Nucleus accumbens (tissue), 56 donors: ENCODE measurements at regions not wholly inside any gene's neighbourhood (a gene's known extent, or its start where the extent isn't known, plus 50 kb on each side); places are given as distances from the start of the nearest gene placed in this dataset.
"Not testable (repeated sequence)": the region's sequence is repeated elsewhere in the genome, so short reads cannot be mapped to it uniquely, and the experiment has no call there.

ENCODE experiments used
- DNase-seq, 56 donors: peaks; one replicate each; lab custom pipeline; 2025; lab: John Stamatoyannopoulos, UW

GRCh38 chr4:20196476-20196875 is 55.2 kb upstream of the SLIT2 start:
- DNase-seq, result no peak

GRCh38 chr4:20195071-20195885 is 56.4 kb upstream of the SLIT2 start:
- no peak for DNase-seq

GRCh38 chr4:20194123-20195013 is 57.3 kb upstream of the SLIT2 start:
- no peak for DNase-seq

DNA sequence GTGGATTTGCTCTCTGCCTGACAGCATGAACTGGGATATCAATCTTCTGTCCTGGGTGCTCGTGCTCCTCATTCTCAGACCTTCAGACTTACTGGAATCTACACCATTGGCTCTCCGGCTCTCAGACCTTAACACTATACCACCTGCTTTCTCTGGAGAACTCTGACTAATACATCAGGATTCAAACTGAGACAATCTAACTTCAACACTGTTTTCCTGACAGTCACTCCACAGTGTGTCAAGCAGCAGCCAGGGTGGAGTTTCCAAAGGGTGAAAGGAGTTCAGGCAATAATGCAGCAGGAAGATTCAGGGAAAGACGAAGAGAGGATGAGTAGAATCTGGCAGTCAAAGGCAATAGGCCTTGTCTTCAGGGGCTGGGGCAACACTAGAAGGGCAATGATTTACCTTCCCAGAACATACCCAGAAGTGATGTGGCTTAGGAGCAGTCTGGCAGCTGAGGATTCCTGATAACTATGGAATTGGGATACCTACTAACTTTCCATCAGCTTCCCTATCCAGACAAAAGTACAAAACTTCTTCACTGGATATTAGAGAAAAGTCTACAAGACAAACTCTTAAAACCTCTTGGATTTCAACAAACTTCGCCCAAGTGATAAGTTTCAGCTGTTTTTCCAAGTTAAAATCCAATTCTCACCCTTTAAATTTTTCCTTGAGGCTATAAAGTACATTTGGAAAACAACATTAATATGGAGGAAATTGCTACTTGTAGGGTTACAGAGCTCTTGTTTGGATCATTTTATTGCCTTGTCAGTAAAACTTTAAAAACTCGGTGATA is 58.4 kb upstream of the SLIT2 start:
- no peak for DNase-seq

GRCh38 chr4:20192736-20193135 is 59.0 kb upstream of the SLIT2 start:
- no peak for DNase-seq

- no peak for DNase-seq
Measured at GRCh38 chr4:20185103-20185502, 66.6 kb upstream of the SLIT2 start.

DNA sequence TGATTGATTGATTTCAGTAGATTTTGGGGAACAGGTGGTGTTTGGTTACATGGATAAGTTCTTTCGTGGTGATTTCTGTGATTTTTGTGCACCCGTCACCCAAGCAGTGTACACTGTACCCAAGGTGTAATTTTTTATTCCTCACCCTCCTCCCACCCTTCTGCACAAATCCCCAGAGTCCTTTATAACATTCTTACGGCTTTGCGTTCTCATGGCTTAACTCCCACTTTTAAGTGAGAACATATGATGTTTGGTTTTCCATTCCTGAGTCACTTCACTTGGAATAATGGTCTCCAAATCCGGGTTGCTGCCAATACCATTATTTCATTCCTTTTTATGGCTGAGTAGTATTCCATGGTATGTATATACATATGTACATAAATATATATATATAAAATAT is 68.6 kb upstream of the SLIT2 start:
- DNase-seq, result not testable (repeated sequence)

- no peak for DNase-seq
Measured at GRCh38 chr4:20181926-20182325, 69.8 kb upstream of the SLIT2 start.

DNA sequence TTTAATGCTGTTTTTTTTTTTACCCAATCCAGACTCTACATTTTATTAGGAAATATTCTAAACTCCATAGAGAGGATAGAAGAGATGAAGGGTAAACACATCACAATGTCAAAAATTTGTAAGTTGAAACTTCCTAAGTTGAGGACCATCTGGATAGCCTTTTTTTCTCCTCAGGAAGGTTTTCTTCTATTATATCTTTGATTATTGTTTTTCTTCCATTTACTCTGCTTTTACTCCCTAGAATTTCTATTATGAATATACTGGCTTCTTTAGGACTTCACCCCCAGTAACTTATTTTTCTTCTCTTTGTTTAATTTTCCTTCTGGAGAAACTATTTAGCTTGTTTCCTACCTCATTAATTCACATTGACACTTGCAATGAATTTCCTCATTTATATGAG is 71.2 kb upstream of the SLIT2 start:
- no peak for DNase-seq

GRCh38 chr4:20178902-20179576 is 72.7 kb upstream of the SLIT2 start:
- DNase-seq, result no peak

DNA sequence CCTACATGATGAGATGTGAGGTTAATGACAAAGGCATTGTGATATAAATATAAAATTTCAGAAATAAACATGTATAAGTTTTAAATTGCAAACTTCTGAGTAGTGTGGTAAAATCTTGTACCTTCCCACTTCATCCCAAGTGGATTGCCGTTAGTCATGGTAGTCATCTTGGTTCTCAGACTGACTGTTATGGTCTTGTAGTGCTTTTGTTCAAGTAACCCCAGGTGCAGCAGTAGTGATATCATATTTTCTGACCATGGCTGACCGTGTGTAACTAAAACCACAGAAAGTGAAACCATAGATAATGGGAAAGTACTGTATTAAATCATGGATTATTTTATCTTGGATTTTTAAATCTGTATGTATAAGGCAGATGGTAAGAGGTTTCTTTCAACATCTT is 74.8 kb upstream of the SLIT2 start:
- DNase-seq, result no peak

GRCh38 chr4:20172070-20172760 is 79.5 kb upstream of the SLIT2 start:
- DNase-seq, result no peak

GRCh38 chr4:20166544-20166943 is 85.2 kb upstream of the SLIT2 start:
- DNase-seq, result no peak

DNA sequence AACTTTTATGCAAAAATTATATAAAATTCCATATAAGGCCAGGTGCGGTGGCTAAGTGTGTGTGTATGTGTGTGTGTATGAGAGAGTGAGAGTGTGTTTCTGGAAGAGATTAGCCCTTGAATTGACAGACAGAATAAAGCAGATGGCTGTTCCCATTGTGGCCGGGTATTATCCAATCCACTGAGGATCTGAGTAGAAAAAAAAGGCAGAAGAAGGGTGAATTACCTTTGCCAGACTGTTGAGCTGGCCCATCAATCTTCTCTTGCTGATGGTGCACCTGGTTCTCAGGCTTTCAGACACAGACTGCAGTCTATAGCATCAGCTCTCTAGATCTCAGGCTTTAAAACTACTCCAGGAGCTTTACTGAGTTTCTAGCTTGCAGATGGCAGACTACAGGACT is 92.2 kb upstream of the SLIT2 start:
- DNase-seq, result no peak

DNA sequence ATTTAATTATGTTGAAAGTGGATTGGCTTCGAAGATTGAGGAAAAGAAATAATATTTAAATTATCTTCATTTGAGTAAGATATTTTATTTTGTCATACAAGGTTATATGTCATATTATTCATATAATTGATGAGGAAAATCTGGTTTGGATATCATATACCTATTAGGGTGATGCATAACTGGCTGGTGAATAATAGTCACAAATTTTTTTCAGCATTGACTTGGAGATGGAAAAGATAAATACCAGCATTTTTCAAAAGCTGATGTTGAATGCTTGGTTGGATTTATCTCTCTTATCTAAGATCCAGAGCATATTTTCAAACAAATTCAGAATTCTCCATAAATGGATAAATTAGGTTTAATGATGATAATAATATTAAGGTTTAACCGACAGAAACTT is 93.5 kb upstream of the SLIT2 start:
- DNase-seq, result no peak

GRCh38 chr4:20151436-20151835 is 100.3 kb upstream of the SLIT2 start:
- DNase-seq, result no peak

DNA sequence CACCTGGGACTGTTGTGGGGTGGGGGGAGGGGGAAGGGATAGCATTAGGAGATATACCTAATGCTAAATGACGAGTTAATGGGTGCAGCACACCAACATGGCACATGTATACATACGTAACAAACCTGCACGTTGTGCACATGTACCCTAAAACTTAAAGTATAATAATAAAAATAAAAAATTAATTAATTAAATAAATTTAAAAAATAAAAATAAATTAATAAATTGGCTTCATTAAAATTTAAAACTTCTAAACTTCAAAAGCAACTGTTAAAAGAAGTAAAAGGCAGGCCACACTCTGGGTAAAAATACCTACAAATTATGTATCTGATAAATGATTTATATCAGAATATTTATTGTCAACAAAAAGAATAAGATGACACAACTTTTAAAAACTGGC is 102.6 kb upstream of the SLIT2 start:
- not testable (repeated sequence) for DNase-seq

DNA sequence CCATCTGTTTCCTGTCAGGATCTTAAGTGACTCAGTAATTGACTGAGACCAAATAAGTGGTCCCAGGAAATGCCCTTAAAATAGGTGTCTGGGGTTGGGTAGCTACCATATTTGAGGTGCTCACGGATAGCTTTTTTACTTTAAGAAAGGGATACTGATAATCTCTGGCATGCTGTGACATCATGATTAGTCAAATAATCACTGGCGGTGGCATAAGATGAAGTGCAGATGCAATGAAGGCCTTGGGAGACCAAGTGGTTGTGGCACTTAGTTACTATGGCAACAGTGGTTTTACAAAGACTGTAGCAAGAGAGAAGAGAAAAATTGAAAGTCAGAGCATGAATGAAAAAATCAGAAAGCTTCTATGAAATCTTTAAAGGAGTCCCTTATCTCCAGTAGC is 114.5 kb upstream of the SLIT2 start:
- no peak for DNase-seq

DNA sequence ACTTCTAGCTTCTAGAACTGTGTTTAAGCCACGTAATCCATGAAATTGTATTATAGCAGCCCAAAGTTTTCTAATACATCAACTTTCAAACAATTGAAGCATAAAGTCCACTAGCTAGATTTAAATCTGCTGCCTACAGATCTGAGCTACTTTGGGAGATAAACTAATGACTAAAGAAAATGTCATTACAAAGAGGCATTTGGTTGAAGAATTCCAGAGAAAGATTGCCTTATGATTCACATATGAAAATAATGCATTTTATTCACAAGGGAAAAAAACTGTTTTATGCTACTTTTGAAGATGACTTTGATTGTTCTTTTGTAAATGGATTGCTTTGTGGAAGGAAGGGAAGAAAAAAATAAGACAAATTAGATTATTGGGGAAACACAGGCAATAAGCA is 124.1 kb upstream of the SLIT2 start:
- DNase-seq, result no peak

GRCh38 chr4:20126906-20127305 is 124.8 kb upstream of the SLIT2 start:
- DNase-seq, result no peak
